SJSA1 (cell line): ENCODE measurements at regions not wholly inside any gene's neighbourhood (a gene's known extent, or its start where the extent isn't known, plus 50 kb on each side); places are given as distances from the start of the nearest gene placed in this dataset.

Experiments used
- DNase-seq, 2 experiments: peaks; one replicate each; pipeline ENCODE4 v3.0.0-alpha.2; 2015 to 2020; ENCODE audit warnings: low spot score in 2 of 2, low read depth in 1 of 2
- H3K27ac ChIP-seq: fragments of 250-450 bp; sonication (Bioruptor Pico); 2 replicates; pipeline ENCODE4 v1.5.1; 2020; ENCODE audit warnings: mild to moderate bottlenecking, moderate library complexity
- H3K27me3 ChIP-seq: fragments of 250-450 bp; sonication (Bioruptor Pico); replicated peaks from 2 replicates; pipeline ENCODE4 v1.5.1; 2020; ENCODE audit warnings: mild to moderate bottlenecking, moderate library complexity
- H3K36me3 ChIP-seq: fragments of 250-450 bp; sonication (Bioruptor Pico); 2 replicates; pipeline ENCODE4 v1.5.1; 2020; ENCODE audit warnings: mild to moderate bottlenecking
- H3K4me1 ChIP-seq: fragments of 250-450 bp; sonication (Bioruptor Pico); replicated peaks from 2 replicates; pipeline ENCODE4 v1.6.1; 2021; ENCODE audit warnings: mild to moderate bottlenecking
- H3K4me3 ChIP-seq: fragments of 250-450 bp; sonication (Bioruptor Pico); 2 replicates; pipeline ENCODE4 v1.5.1; 2020; ENCODE audit warnings: mild to moderate bottlenecking
- H3K9me3 ChIP-seq: fragments of 250-450 bp; sonication (Bioruptor Pico); replicated peaks from 2 replicates; pipeline ENCODE4 v1.5.1; 2020; ENCODE audit warnings: mild to moderate bottlenecking

DNA sequence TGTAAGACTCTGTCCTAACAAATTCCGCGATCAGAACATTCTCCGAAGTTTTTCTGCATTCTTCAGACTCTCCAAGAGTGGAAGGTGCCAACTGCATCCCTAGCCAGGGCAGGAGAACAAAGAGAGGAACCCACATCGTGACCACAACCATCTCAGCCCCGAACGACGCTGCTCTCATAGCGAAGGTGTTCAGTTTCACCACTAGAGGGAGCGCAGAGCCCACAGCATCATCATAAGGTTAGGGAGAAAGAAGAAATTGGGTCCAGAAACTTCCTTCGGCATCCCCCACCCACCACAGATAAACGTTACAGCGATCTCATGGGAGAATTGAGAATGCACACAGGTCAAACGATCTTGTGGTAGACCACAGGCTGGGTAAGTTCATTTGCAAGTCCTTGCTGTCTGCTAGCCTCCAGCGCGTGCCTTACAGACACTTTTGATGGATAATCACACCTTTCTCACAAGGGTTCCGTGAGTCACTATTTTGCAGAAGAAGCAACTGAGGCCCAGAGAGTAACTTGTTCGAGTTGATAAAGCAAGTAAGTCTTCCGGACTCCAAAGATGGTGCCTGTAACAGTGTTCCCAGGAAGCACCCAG lies 53.7 kb upstream of the ARL4C start:
- peak; percentile 93 to 97 for DNase-seq

DNA sequence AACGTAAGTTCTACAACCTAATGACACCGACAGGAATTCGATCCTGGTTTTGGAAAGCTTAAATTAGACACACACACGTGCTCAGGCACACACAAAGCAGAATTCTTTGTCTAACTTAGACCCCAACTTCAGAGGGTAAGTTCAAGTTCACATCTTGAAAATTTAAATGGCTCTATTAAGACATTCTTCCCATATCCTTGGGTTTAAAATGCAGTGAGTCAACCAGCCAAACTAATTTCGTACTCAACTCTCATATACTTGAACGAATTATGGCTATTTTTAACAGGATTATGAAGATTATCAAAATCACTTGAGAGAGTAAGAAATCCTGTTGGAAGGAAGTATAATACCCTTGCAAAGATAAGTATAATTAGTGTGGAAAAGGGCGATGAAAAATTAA lies 53.2 kb upstream of the ARL4C start:
- H3K27me3 ChIP-seq: no peaks in the 10 kb centered on the region
- peaks cover 19% of the 10 kb centered on the region for H3K4me1 ChIP-seq
- H3K9me3 ChIP-seq: 0 out of 2 replicates have a peak, but pooled peaks cover under 1% of the 10 kb centered on the region
- no peak for DNase-seq
- H3K27ac ChIP-seq: peak overlapping the region; percentile 42
- H3K4me3 ChIP-seq: no peak overlapping the region
- H3K36me3 ChIP-seq: no peaks in the 10 kb centered on the region

More for the DNA sequence above, 53.7 kb upstream of the ARL4C start:
- Histone ChIP-seq H3K4me1 (peaks cover 18% of the 10 kb centered on the region), H3K36me3 (no peaks in the 10 kb centered on the region), H3K27me3 (no peaks in the 10 kb centered on the region), H3K27ac (peak overlapping the region; percentile 42), H3K9me3 (0 out of 2 replicates have a peak, but pooled peaks cover 4% of the 10 kb centered on the region), H3K4me3 (no peak overlapping the region)

DNA sequence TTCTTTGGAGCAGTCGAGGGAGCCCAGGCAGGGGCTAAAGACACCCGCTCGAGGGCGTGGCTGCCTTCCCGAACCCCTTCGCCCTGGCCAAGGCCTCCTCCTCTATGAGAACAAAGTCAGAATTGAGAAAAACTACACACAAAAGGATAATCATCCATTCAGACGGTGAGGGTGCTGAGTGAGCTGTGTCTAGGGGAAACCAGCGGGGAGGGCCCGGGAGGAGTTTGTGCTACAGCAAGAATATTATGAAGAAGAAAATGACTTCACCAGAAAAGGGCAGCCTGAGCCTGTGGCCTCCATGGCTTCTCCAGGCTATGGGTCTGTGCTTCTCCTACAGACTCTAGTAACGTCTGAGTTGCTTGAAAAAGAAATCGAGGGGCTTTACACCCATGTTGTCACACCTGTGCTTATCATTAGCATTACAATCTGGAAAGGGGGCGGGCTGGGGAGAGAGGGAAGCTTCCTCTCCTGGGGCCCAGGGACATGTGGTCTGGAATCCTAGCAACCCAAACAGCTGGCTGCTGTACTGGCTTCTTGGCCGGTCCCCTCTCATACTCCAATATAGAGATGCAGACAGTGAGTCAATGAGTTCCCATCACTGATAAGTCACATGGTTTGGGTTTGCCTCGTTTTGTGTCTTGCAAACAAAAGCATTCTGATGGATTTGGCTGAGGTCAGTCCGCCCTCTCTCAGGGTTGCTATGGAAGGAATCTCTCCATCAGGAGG lies 52.0 kb upstream of the ARL4C start:
- Histone ChIP-seq H3K27me3 (no peaks in the 10 kb centered on the region), H3K27ac (no peak overlapping the region), H3K36me3 (no peaks in the 10 kb centered on the region), H3K4me1 (peaks cover 22% of the 10 kb centered on the region), H3K9me3 (no peaks in the 10 kb centered on the region), H3K4me3 (no peak overlapping the region)
- DNase-seq: peak in 1 of 2 experiments; percentile 11

DNA sequence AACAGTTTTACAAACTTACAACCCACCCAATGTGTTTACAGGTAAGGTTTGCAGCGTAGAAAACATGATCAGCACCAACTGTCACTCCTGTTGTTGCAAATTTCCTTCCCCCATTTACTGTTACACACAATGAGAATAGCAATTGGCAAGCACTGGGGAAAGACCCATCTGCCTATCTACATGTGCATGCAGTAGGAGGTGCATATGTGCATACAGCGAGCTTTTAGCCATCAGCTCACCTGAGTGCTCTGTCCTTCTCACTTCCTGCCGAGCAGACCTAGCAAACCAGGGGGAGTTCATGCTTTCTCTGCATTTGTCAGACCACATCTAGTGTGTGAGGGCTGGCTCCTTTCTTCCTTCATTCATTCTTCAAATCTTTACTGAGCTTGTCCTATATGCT lies 49.9 kb upstream of the ARL4C start:
- no peaks in the 10 kb centered on the region for H3K36me3 ChIP-seq
- H3K9me3 ChIP-seq: no peaks in the 10 kb centered on the region
- peaks cover 22% of the 10 kb centered on the region for H3K4me1 ChIP-seq
- H3K27ac ChIP-seq: no peak overlapping the region
- DNase-seq: no peak
- H3K27me3 ChIP-seq: no peaks in the 10 kb centered on the region
- no peak overlapping the region for H3K4me3 ChIP-seq
